SU-DHL-6 (cell line): ENCODE measurements at regions not wholly inside any gene's neighbourhood (a gene's known extent, or its start where the extent isn't known, plus 50 kb on each side); places are given as distances from the start of the nearest gene placed in this dataset.

Source experiments
- H2AFZ ChIP-seq: fragments of 200-600 bp; sonication (generic); 2 replicates; pipeline ENCODE4 v1.6.1; 2014; ENCODE audit warnings: low read depth, mild to moderate bottlenecking, moderate library complexity, mixed read lengths, antibody characterized with exemption, low read length; ENCODE audit not compliant: severe bottlenecking
- H3F3A ChIP-seq: fragments of 200-600 bp; shearing (Covaris generic); 2 replicates; pipeline ENCODE4 v1.6.0; 2016; ENCODE audit warnings: antibody characterized with exemption, mild to moderate bottlenecking; ENCODE audit not compliant: insufficient read depth
- H3K27ac ChIP-seq: fragments of 200-600 bp; sonication (generic); 2 replicates; pipeline ENCODE4 v1.5.1; 2016; ENCODE audit warnings: low read depth, mild to moderate bottlenecking, low read length, moderate library complexity, mixed read lengths
- H3K27me3 ChIP-seq: fragments of 200-600 bp; sonication (generic), shearing (Covaris generic); 2 replicates; pipeline ENCODE4 v1.6.0; 2014; ENCODE audit warnings: mild to moderate bottlenecking, low read length
- H3K36me3 ChIP-seq: fragments of 200-600 bp; sonication (generic); 2 replicates; pipeline ENCODE4 v1.6.1; 2014; ENCODE audit warnings: mild to moderate bottlenecking, low read length, mixed read lengths
- H3K4me2 ChIP-seq: fragments of 300-600, 200-600 bp; shearing (Covaris generic), sonication (generic); 2 replicates; pipeline ENCODE4 v1.6.0; 2014; ENCODE audit warnings: low read length, low read depth, mild to moderate bottlenecking; ENCODE audit not compliant: poor library complexity, severe bottlenecking
- H3K4me3 ChIP-seq: fragments of 200-600 bp; sonication (generic); 2 replicates; pipeline ENCODE4 v1.5.1; 2014; ENCODE audit warnings: antibody characterized with exemption, low read length, mild to moderate bottlenecking, mixed read lengths; ENCODE audit not compliant: insufficient read depth, poor library complexity, severe bottlenecking
- H3K79me2 ChIP-seq: fragments of 200-600 bp; sonication (generic); 2 replicates; pipeline ENCODE4 v1.6.1; 2014; ENCODE audit warnings: mild to moderate bottlenecking, low read length, moderate library complexity; ENCODE audit not compliant: insufficient read depth
- H3K9ac ChIP-seq: fragments of 200-600 bp; sonication (generic); 2 replicates; pipeline ENCODE4 v1.7.0; 2014; ENCODE audit warnings: mild to moderate bottlenecking, low read length
- H3K9me2 ChIP-seq: fragments of 200-600 bp; sonication (generic); replicated peaks from 2 replicates; pipeline ENCODE4 v1.6.1; 2014; ENCODE audit warnings: low read length; ENCODE audit not compliant: insufficient read depth
- H3K9me3 ChIP-seq: fragments of 200-600 bp; sonication (generic); 2 replicates; pipeline ENCODE4 v1.6.1; 2014; ENCODE audit warnings: low read length, mixed read lengths; ENCODE audit not compliant: insufficient read depth
- H4K20me1 ChIP-seq: fragments of 200-600 bp; sonication (generic); 2 replicates; pipeline ENCODE4 v1.6.1; 2014; ENCODE audit warnings: low read depth, mild to moderate bottlenecking, antibody characterized with exemption, low read length, moderate library complexity, mixed read lengths
- EZH2phosphoT487 ChIP-seq: fragments of 200-600 bp; sonication (generic), shearing (Covaris generic); conservative IDR thresholded peaks from 2 replicates; pipeline ENCODE4 v1.6.1; 2018; ENCODE audit warnings: mild to moderate bottlenecking, antibody characterized with exemption, low read length, moderate library complexity, mixed read lengths
- TF ChIP-seq, protein P1 (sequence below): fragments of 200-600 bp; sonication (generic); IDR thresholded peaks from one replicate; pipeline ENCODE4 v1.5.1; 2017; ENCODE audit warnings: antibody characterized with exemption, mild to moderate bottlenecking, low read length, moderate library complexity; ENCODE audit not compliant: insufficient read depth, poor library complexity, severe bottlenecking

DNA sequence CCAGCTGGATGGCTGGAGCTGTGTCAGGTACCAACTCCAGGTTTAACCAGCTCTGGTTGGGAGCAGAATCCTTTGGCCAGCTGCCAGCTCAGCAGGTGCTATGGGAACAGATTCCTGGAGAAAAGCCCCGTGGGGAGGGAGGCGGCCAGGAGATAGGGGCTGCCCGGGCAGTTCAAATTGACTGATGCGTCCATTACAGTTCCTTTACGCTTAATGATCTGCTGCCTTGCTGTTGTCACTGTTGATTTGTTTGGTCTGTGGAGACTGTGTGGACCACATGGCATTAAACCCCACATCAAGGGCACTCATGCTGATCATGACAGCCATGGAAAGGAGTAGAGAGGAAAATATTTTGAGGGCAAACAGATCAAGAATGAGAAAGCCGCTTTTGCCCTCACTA lies 200.0 kb downstream of the TSN start:
- Histone ChIP-seq H3K79me2 (no peaks in the 10 kb centered on the region), H4K20me1 (no peaks in the 10 kb centered on the region), H3K4me3 (no peak overlapping the region), H2AFZ (no peak overlapping the region), H3K36me3 (no peaks in the 10 kb centered on the region), H3F3A (no peaks in the 10 kb centered on the region), H3K9ac (no peak overlapping the region), H3K27me3 (no peaks in the 10 kb centered on the region; the same call in 1 of the 2 replicates), H3K27ac (no peak overlapping the region), H3K4me2 (no peak overlapping the region), H3K9me3 (no peaks in the 10 kb centered on the region), H3K9me2 (no peaks in the 10 kb centered on the region)
- no peak for TF ChIP-seq EZH2phosphoT487
- TF ChIP-seq, protein P1, sequence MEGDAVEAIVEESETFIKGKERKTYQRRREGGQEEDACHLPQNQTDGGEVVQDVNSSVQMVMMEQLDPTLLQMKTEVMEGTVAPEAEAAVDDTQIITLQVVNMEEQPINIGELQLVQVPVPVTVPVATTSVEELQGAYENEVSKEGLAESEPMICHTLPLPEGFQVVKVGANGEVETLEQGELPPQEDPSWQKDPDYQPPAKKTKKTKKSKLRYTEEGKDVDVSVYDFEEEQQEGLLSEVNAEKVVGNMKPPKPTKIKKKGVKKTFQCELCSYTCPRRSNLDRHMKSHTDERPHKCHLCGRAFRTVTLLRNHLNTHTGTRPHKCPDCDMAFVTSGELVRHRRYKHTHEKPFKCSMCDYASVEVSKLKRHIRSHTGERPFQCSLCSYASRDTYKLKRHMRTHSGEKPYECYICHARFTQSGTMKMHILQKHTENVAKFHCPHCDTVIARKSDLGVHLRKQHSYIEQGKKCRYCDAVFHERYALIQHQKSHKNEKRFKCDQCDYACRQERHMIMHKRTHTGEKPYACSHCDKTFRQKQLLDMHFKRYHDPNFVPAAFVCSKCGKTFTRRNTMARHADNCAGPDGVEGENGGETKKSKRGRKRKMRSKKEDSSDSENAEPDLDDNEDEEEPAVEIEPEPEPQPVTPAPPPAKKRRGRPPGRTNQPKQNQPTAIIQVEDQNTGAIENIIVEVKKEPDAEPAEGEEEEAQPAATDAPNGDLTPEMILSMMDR = no peak

DNA sequence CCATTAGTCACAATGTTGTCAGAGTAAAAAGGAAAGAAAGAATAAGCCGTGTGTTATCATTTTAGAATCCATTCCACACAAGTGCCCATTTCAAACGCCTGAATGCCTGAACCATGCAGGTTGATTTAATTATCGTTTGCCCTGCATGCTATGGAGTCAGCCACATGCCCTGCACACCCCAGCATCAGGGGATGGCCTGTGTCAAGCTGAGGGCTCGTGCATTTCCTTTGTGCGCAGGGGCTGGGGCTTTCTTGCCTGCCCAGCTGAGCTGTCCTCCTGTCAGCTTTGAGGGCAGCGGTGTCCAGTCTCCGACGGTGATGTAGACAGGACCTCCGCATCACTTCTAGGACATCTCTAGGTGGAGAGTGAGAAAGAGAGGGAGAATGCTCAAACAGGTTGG lies 200.4 kb downstream of the TSN start:
- Histone ChIP-seq H3K9me2 (no peaks in the 10 kb centered on the region), H4K20me1 (no peaks in the 10 kb centered on the region), H3F3A (no peaks in the 10 kb centered on the region), H3K9ac (no peak overlapping the region), H3K27me3 (no peaks in the 10 kb centered on the region; the same call in 1 of the 2 replicates), H3K79me2 (no peaks in the 10 kb centered on the region), H2AFZ (no peak overlapping the region), H3K4me3 (no peak overlapping the region), H3K4me2 (no peak overlapping the region), H3K27ac (no peak overlapping the region), H3K9me3 (no peaks in the 10 kb centered on the region), H3K36me3 (no peaks in the 10 kb centered on the region)
- TF ChIP-seq, protein P1 = no peak
- no peak for TF ChIP-seq EZH2phosphoT487

GRCh38 chr2:121960251-121960650 lies 204.8 kb downstream of the TSN start:
- no peak overlapping the region for H3K27ac ChIP-seq
- H3K4me3 ChIP-seq = no peak overlapping the region
- H3K9me2 ChIP-seq = no peaks in the 10 kb centered on the region
- H3F3A ChIP-seq = no peaks in the 10 kb centered on the region
- no peak overlapping the region for H2AFZ ChIP-seq
- no peaks in the 10 kb centered on the region for H4K20me1 ChIP-seq
- H3K79me2 ChIP-seq = no peaks in the 10 kb centered on the region
- no peaks in the 10 kb centered on the region for H3K36me3 ChIP-seq
- no peak overlapping the region for H3K4me2 ChIP-seq
- H3K27me3 ChIP-seq = no peaks in the 10 kb centered on the region; the same call in 1 of the 2 replicates
- no peak overlapping the region for H3K9ac ChIP-seq
- TF ChIP-seq, protein P1 = no peak
- no peak for TF ChIP-seq EZH2phosphoT487
- H3K9me3 ChIP-seq = no peaks in the 10 kb centered on the region
